CD14-positive monocyte (primary cell): ENCODE measurements at regions not wholly inside any gene's neighbourhood (a gene's known extent, or its start where the extent isn't known, plus 50 kb on each side); places are given as distances from the start of the nearest gene placed in this dataset.

Experiments used
- DNase-seq, 3 donors: peaks; one replicate each; pipeline ENCODE4 v3.0.0-alpha.2; 2011 to 2022
- H2AFZ ChIP-seq: 2 replicates; pipeline ENCODE4 v1.6.0; 2012; ENCODE audit warnings: mild to moderate bottlenecking, low read depth, low read length, inconsistent platforms; ENCODE audit not compliant: insufficient read depth, poor library complexity, severe bottlenecking
- H3K27ac ChIP-seq, 2 donors: 1 replicate in 1 of 2; 2 replicates in 1 of 2; pipeline ENCODE4 v1.5.1; 2012 to 2013; ENCODE audit warnings: low read length in 2 of 2, control low read depth in 1 of 2, inconsistent platforms in 1 of 2, low read depth in 1 of 2, mild to moderate bottlenecking in 1 of 2
- H3K27me3 ChIP-seq, 2 donors: one replicate each; pipeline versions ENCODE4 v1.6.0 to v1.6.1; 2011 to 2013; ENCODE audit warnings: low read length in 2 of 2; ENCODE audit not compliant: control insufficient read depth in 2 of 2, insufficient read depth in 2 of 2
- H3K36me3 ChIP-seq, 2 donors: replicated peaks in 1 of 2; 1 replicate in 1 of 2; 2 replicates in 1 of 2; pipeline versions ENCODE4 v1.5.1 to v1.6.1; 2012 to 2013; ENCODE audit warnings: low read length in 2 of 2, control low read depth in 1 of 2, inconsistent platforms in 1 of 2, mild to moderate bottlenecking in 1 of 2; ENCODE audit not compliant: insufficient read depth in 2 of 2, control insufficient read depth in 1 of 2
- H3K4me1 ChIP-seq, 2 donors: 1 replicate in 1 of 2; 2 replicates in 1 of 2; pipeline versions ENCODE4 v1.5.1 to v1.6.1; 2012 to 2013; ENCODE audit warnings: low read length in 2 of 2, control low read depth in 1 of 2, inconsistent platforms in 1 of 2, mild to moderate bottlenecking in 1 of 2, moderate library complexity in 1 of 2; ENCODE audit not compliant: insufficient read depth in 2 of 2, control insufficient read depth in 1 of 2
- H3K4me2 ChIP-seq: replicated peaks from 2 replicates; pipeline ENCODE3; 2012; ENCODE audit warnings: low read length, moderate library complexity, mild to moderate bottlenecking; ENCODE audit not compliant: poor library complexity, severe bottlenecking; ENCODE audit errors: extremely low read depth
- H3K4me3 ChIP-seq, 3 experiments: fragments of 200-600 bp in 1 of 3; sonication (generic) in 1 of 3; replicated peaks in 1 of 3; 1 replicate in 2 of 3; 2 replicates in 1 of 3; pipeline ENCODE4 v1.5.1; 2011 to 2013; ENCODE audit warnings: low read length in 3 of 3, mild to moderate bottlenecking in 3 of 3, control low read depth in 2 of 3, low read depth in 2 of 3, inconsistent platforms in 1 of 3, moderate library complexity in 1 of 3
- H3K79me2 ChIP-seq: 2 replicates; pipeline ENCODE4 v1.6.0; 2012; ENCODE audit warnings: mild to moderate bottlenecking, control low read depth, inconsistent platforms, low read length, moderate library complexity; ENCODE audit not compliant: insufficient read depth
- H3K9ac ChIP-seq: 2 replicates; pipeline ENCODE4 v1.6.0; 2017; ENCODE audit warnings: low read length, mild to moderate bottlenecking; ENCODE audit not compliant: insufficient read depth, poor library complexity, severe bottlenecking
- H3K9me3 ChIP-seq, 2 donors: replicated peaks in 1 of 2; 1 replicate in 1 of 2; 2 replicates in 1 of 2; pipeline versions ENCODE4 v1.5.1 to v1.6.1; 2012 to 2013; ENCODE audit warnings: low read length in 2 of 2, control low read depth in 1 of 2; ENCODE audit not compliant: control insufficient read depth in 1 of 2, insufficient read depth in 1 of 2
- H4K20me1 ChIP-seq: 2 replicates; pipeline ENCODE4 v1.6.0; 2012; ENCODE audit warnings: mild to moderate bottlenecking, low read length, control low read depth, moderate library complexity; ENCODE audit not compliant: insufficient read depth
- H3K27ac Mint-ChIP-seq, 7 donors: one replicate each; pipeline ENCODE4 v1.8.0; 2020; ENCODE audit warnings: mild to moderate bottlenecking in 7 of 7, mixed read lengths in 7 of 7, moderate library complexity in 6 of 7, inconsistent platforms in 2 of 7
- H3K27me3 Mint-ChIP-seq, 3 donors: one replicate each; pipeline ENCODE4 v1.8.0; 2021 to 2022; ENCODE audit warnings: low read depth in 3 of 3, mild to moderate bottlenecking in 3 of 3, mixed read lengths in 3 of 3, moderate library complexity in 3 of 3, inconsistent platforms in 1 of 3
- H3K36me3 Mint-ChIP-seq, 2 donors: one replicate each; pipeline ENCODE4 v1.8.0; 2020; ENCODE audit warnings: mixed read lengths in 2 of 2, inconsistent platforms in 1 of 2, mild to moderate bottlenecking in 1 of 2
- H3K4me1 Mint-ChIP-seq: one replicate; pipeline ENCODE4 v1.8.0; 2020; ENCODE audit warnings: mild to moderate bottlenecking, mixed read lengths
- H3K4me3 Mint-ChIP-seq, 2 donors: one replicate each; pipeline ENCODE4 v1.8.0; 2020; ENCODE audit warnings: mild to moderate bottlenecking in 2 of 2, mixed read lengths in 2 of 2, moderate library complexity in 1 of 2
- H3K9me3 Mint-ChIP-seq, 7 donors: one replicate each; pipeline ENCODE4 v1.8.0; 2020 to 2022; ENCODE audit warnings: mixed read lengths in 7 of 7, mild to moderate bottlenecking in 6 of 7, moderate library complexity in 6 of 7, inconsistent platforms in 2 of 7
- CTCF ChIP-seq: fragments of 200-600 bp; IDR thresholded peaks from one replicate; pipeline ENCODE4 v1.8.0; 2022; ENCODE audit warnings: antibody characterized with exemption, mild to moderate bottlenecking
- WGBS: methylation state at CpG from one replicate; pipeline ENCODE4 v1.1.5; 2013; ENCODE audit warnings: missing lambda C conversion rate; ENCODE audit not compliant: insufficient coverage; 5-methylcytosine and 5-hydroxymethylcytosine counted together
- intact Hi-C, 2 donors: fragments of 100-400 bp; cut with micrococcal nuclease; formaldehyde crosslinking; loops; one replicate each; pipeline versions ENCODE4 v1.15.0 to v1.15.1; 2023

- Histone ChIP-seq H4K20me1 (no peaks in the 10 kb centered on the region), H3K9ac (no peak overlapping the region), H3K4me3 (no peak overlapping the region), H3K9me3 (no peaks in the 10 kb centered on the region), H3K27me3 (no peaks in the 10 kb centered on the region), H3K4me1 (no peaks in the 10 kb centered on the region), H3K27ac (no peak overlapping the region), H3K79me2 (no peaks in the 10 kb centered on the region), H3K4me2 (no peak overlapping the region), H3K36me3 (no peaks in the 10 kb centered on the region), H2AFZ (no peak overlapping the region)
- no peak for TF ChIP-seq CTCF
- no peak overlapping the region for H3K4me3 Mint-ChIP-seq
- intact Hi-C loops: no loop called here
- no peak for DNase-seq
- WGBS: 100% methylated on average over 1 of the region's 1 CpG
- H3K4me1 Mint-ChIP-seq: no peaks in the 10 kb centered on the region
- H3K27me3 Mint-ChIP-seq: peaks cover 3 to 8% (median 4%) of the 10 kb centered on the region in 3 donors
- no peak overlapping the region for H3K27ac Mint-ChIP-seq
- peaks cover 0 to 3% (median 0%) of the 10 kb centered on the region in 7 donors for H3K9me3 Mint-ChIP-seq
- no peaks in the 10 kb centered on the region for H3K36me3 Mint-ChIP-seq
Observed at GRCh38 chr2:55763721-55764120, 70.1 kb upstream of the PNPT1 start.

GRCh38 chr2:55761526-55761925, 67.9 kb upstream of the PNPT1 start:
- peaks cover 3 to 4% (median 4%) of the 10 kb centered on the region in 3 donors for H3K27me3 Mint-ChIP-seq
- no peaks in the 10 kb centered on the region for H3K27me3 ChIP-seq
- no peaks in the 10 kb centered on the region for H3K36me3 Mint-ChIP-seq
- H2AFZ ChIP-seq: no peak overlapping the region
- H3K27ac ChIP-seq: no peak overlapping the region
- peaks cover 0 to 5% (median 0%) of the 10 kb centered on the region in 7 donors for H3K9me3 Mint-ChIP-seq
- WGBS: no CpG with 5 or more reads among the region's 2 CpGs
- no peaks in the 10 kb centered on the region for H3K9me3 ChIP-seq
- intact Hi-C loops: no loop called here
- TF ChIP-seq CTCF: no peak
- H4K20me1 ChIP-seq: no peaks in the 10 kb centered on the region
- H3K79me2 ChIP-seq: no peaks in the 10 kb centered on the region
- H3K27ac Mint-ChIP-seq: no peak overlapping the region
- H3K4me1 Mint-ChIP-seq: no peaks in the 10 kb centered on the region
- no peaks in the 10 kb centered on the region for H3K4me1 ChIP-seq
- no peak overlapping the region for H3K4me3 Mint-ChIP-seq
- H3K4me2 ChIP-seq: no peak overlapping the region
- H3K4me3 ChIP-seq: no peak overlapping the region
- no peak overlapping the region for H3K9ac ChIP-seq
- DNase-seq: no peak
- H3K36me3 ChIP-seq: no peaks in the 10 kb centered on the region
